Mesothelial cell of epicardium (in vitro differentiated cells): ENCODE measurements at regions not wholly inside any gene's neighbourhood (a gene's known extent, or its start where the extent isn't known, plus 50 kb on each side); places are given as distances from the start of the nearest gene placed in this dataset.

Experiments
- DNase-seq, 2 experiments: peaks; one replicate each; pipeline ENCODE4 v3.0.0; 2021; ENCODE audit warnings: low spot score in 2 of 2; ENCODE audit not compliant: unreplicated experiment in 2 of 2
- H3K27ac Mint-ChIP-seq: 2 replicates; pipeline ENCODE4 v1.8.0; 2021; ENCODE audit warnings: mixed read lengths
- H3K27me3 Mint-ChIP-seq: 2 replicates; pipeline ENCODE4 v1.8.0; 2021; ENCODE audit warnings: low read depth, mixed read lengths
- H3K36me3 Mint-ChIP-seq: 2 replicates; pipeline ENCODE4 v1.8.0; 2021; ENCODE audit warnings: mixed read lengths
- H3K4me1 Mint-ChIP-seq: 2 replicates; pipeline ENCODE4 v1.8.0; 2021; ENCODE audit warnings: mixed read lengths
- H3K4me3 Mint-ChIP-seq: 2 replicates; pipeline ENCODE4 v1.8.0; 2021; ENCODE audit warnings: mild to moderate bottlenecking, moderate library complexity, mixed read lengths
- H3K9me3 Mint-ChIP-seq: 2 replicates; pipeline ENCODE4 v1.8.0; 2021; ENCODE audit warnings: mixed read lengths
- CTCF ChIP-seq: fragments of 200-600 bp; sonication (generic); IDR thresholded peaks from one replicate; pipeline ENCODE4 v1.5.0; 2021; ENCODE audit warnings: antibody characterized with exemption; ENCODE audit not compliant: unreplicated experiment

GRCh38 chrX:7789200-7789599 lies 53.8 kb upstream of the VCX start:
- TF ChIP-seq CTCF, result no peak
- no peak overlapping the region for H3K4me3 Mint-ChIP-seq
- H3K27me3 Mint-ChIP-seq, result no peaks in the 10 kb centered on the region

GRCh38 chrX:7788334-7788733 lies 54.6 kb upstream of the VCX start:
- no peak for TF ChIP-seq CTCF
- Mint-ChIP-seq H3K27me3 (peaks cover 2% of the 10 kb centered on the region), H3K27ac (no peak overlapping the region), H3K9me3 (peaks cover 27% of the 10 kb centered on the region), H3K4me3 (no peak overlapping the region), H3K4me1 (no peaks in the 10 kb centered on the region), H3K36me3 (no peaks in the 10 kb centered on the region)
- no peak for DNase-seq

More at GRCh38 chrX:7789200-7789599, 53.8 kb upstream of the VCX start:
- no peak for DNase-seq
- no peaks in the 10 kb centered on the region for H3K4me1 Mint-ChIP-seq
- H3K27ac Mint-ChIP-seq, result no peak overlapping the region
- no peaks in the 10 kb centered on the region for H3K36me3 Mint-ChIP-seq
- peaks cover 23% of the 10 kb centered on the region for H3K9me3 Mint-ChIP-seq

- H3K27ac Mint-ChIP-seq, result no peak overlapping the region
- peaks cover 27% of the 10 kb centered on the region for H3K9me3 Mint-ChIP-seq
- peaks cover 2% of the 10 kb centered on the region for H3K27me3 Mint-ChIP-seq
- DNase-seq, result no peak
- H3K4me3 Mint-ChIP-seq, result no peak overlapping the region
- H3K4me1 Mint-ChIP-seq, result no peaks in the 10 kb centered on the region
- TF ChIP-seq CTCF, result no peak
- no peaks in the 10 kb centered on the region for H3K36me3 Mint-ChIP-seq
These were observed 55.3 kb upstream of the VCX start for GRCh38 chrX:7787714-7788113.

- no peak overlapping the region for H3K4me3 Mint-ChIP-seq
- TF ChIP-seq CTCF, result no peak
- no peaks in the 10 kb centered on the region for H3K4me1 Mint-ChIP-seq
- DNase-seq, result no peak
- no peaks in the 10 kb centered on the region for H3K36me3 Mint-ChIP-seq
- no peak overlapping the region for H3K27ac Mint-ChIP-seq
- peaks cover 2% of the 10 kb centered on the region for H3K27me3 Mint-ChIP-seq
- H3K9me3 Mint-ChIP-seq, result peaks cover 26% of the 10 kb centered on the region
These were observed 58.4 kb upstream of the VCX start for GRCh38 chrX:7784580-7784979.

GRCh38 chrX:7779644-7780043 lies 63.3 kb upstream of the VCX start:
- TF ChIP-seq CTCF, result no peak
- Mint-ChIP-seq H3K27ac (no peak overlapping the region), H3K36me3 (no peaks in the 10 kb centered on the region), H3K4me3 (no peak overlapping the region), H3K4me1 (no peaks in the 10 kb centered on the region), H3K9me3 (peaks cover 13% of the 10 kb centered on the region), H3K27me3 (peaks cover 13% of the 10 kb centered on the region)
- no peak for DNase-seq

GRCh38 chrX:7775987-7776386 lies 67.0 kb upstream of the VCX start:
- H3K36me3 Mint-ChIP-seq, result no peaks in the 10 kb centered on the region
- H3K27me3 Mint-ChIP-seq, result peaks cover 16% of the 10 kb centered on the region
- H3K27ac Mint-ChIP-seq, result no peak overlapping the region
- TF ChIP-seq CTCF, result no peak
- no peak for DNase-seq
- H3K4me1 Mint-ChIP-seq, result no peaks in the 10 kb centered on the region
- H3K4me3 Mint-ChIP-seq, result no peak overlapping the region
- H3K9me3 Mint-ChIP-seq, result peaks cover 4% of the 10 kb centered on the region
